HCT116 (cell line): ENCODE measurements at regions not wholly inside any gene's neighbourhood (a gene's known extent, or its start where the extent isn't known, plus 50 kb on each side); places are given as distances from the start of the nearest gene placed in this dataset.

ENCODE experiments used
- ATAC-seq: fragments of 200-7000 bp; cut with Tn5 transposase; 2 replicates; pipeline ENCODE4 v1.9.1; 2020; ENCODE audit warnings: mild to moderate bottlenecking, moderate library complexity
- BruUV-seq: library from RNA; stranded (reverse); fragments of 400-500 nt; replicated peaks from 2 replicates; lab custom pipeline; 2021; lab: Mats Ljungman, UMichigan
- CTCF ChIA-PET: fragments of 300-600 bp; sonication (Branson Sonifier 250); formaldehyde crosslinking; loops from one replicate; lab custom pipeline; 2021; ENCODE audit warnings: antibody characterized with exemption; lab: Charles Lee
- POLR2A ChIA-PET: fragments of 300-600, 350-600 bp; sonication (Branson Sonifier 250); formaldehyde crosslinking; loops from one replicate; lab custom pipeline; 2021; ENCODE audit warnings: antibody characterized with exemption; lab: Charles Lee
- RAD21 ChIA-PET, 2 experiments: fragments of 300-600 bp; sonication (Branson Sonifier 250); formaldehyde crosslinking; loops; one replicate each; lab custom pipeline; 2023; ENCODE audit warnings: low total read pairs in 2 of 2; ENCODE audit not compliant: uncharacterized antibody in 2 of 2, unreplicated experiment in 2 of 2, low non-redundant PET in 1 of 2; lab: Charles Lee
- DNase-seq: peaks from one replicate; pipeline ENCODE4 v3.0.0-alpha.2; 2010; ENCODE audit warnings: low read depth, low spot score
- H2AFZ ChIP-seq: fragments of 200-600 bp; shearing (Covaris generic), sonication (generic); 2 replicates; pipeline ENCODE4 v1.6.1; 2017; ENCODE audit warnings: low read depth, mixed run types, mixed read lengths, antibody characterized with exemption, low read length; ENCODE audit not compliant: poor library complexity, severe bottlenecking
- H3K27ac ChIP-seq: 2 replicates; pipeline ENCODE4 v1.5.1; 2012; ENCODE audit warnings: low read depth, low read length
- H3K27me3 ChIP-seq: fragments of 200-600 bp; sonication (generic); 2 replicates; pipeline ENCODE4 v1.6.1; 2016; ENCODE audit warnings: mixed run types, low read length, mixed read lengths; ENCODE audit not compliant: insufficient read depth
- H3K36me3 ChIP-seq, 2 experiments: fragments of 200-500 bp in 1 of 2; fragments of 200-600 bp in 1 of 2; sonication (Bioruptor generic) in 1 of 2; sonication (generic) in 1 of 2; 2 replicates each; pipeline versions ENCODE4 v1.5.1 to v1.6.1; 2014 to 2016; ENCODE audit warnings: low read length in 2 of 2, inconsistent platforms in 1 of 2, mixed read lengths in 1 of 2, mixed run types in 1 of 2; ENCODE audit not compliant: insufficient read depth in 2 of 2, control insufficient read depth in 1 of 2
- H3K4me1 ChIP-seq, 2 experiments: fragments of 200-600 bp in 1 of 2; sonication (generic) in 1 of 2; 2 replicates each; pipeline versions ENCODE4 v1.5.1 to v1.6.1; 2012 to 2017; ENCODE audit warnings: low read length in 2 of 2, inconsistent platforms in 1 of 2, mild to moderate bottlenecking in 1 of 2, mixed read lengths in 1 of 2, mixed run types in 1 of 2, moderate library complexity in 1 of 2; ENCODE audit not compliant: insufficient read depth in 2 of 2, control insufficient read depth in 1 of 2
- H3K4me2 ChIP-seq: fragments of 200-600 bp; sonication (generic); 2 replicates; pipeline ENCODE4 v1.6.1; 2017; ENCODE audit warnings: mixed run types, low read length, mixed read lengths
- H3K4me3 ChIP-seq, 2 experiments: fragments of 200-600 bp in 1 of 2; sonication (generic) in 1 of 2; replicated peaks in 1 of 2; 2 replicates each; pipeline ENCODE4 v1.5.1; 2011 to 2016; ENCODE audit warnings: low read length in 2 of 2, control low read depth in 1 of 2, low read depth in 1 of 2, mild to moderate bottlenecking in 1 of 2, mixed read lengths in 1 of 2, mixed run types in 1 of 2
- H3K79me2 ChIP-seq: fragments of 200-600 bp; sonication (generic); 2 replicates; pipeline ENCODE4 v1.6.1; 2017; ENCODE audit warnings: mild to moderate bottlenecking, mixed run types, low read length, moderate library complexity, mixed read lengths; ENCODE audit not compliant: insufficient read depth
- H3K9ac ChIP-seq: fragments of 200-600 bp; sonication (generic); 2 replicates; pipeline ENCODE4 v1.6.1; 2016; ENCODE audit warnings: low read length, mixed read lengths
- H3K9me2 ChIP-seq: fragments of 200-600 bp; sonication (generic), shearing (Covaris generic); 2 replicates; pipeline ENCODE4 v1.6.1; 2017; ENCODE audit warnings: mixed run types, mild to moderate bottlenecking, moderate library complexity; ENCODE audit not compliant: insufficient read depth
- H3K9me3 ChIP-seq, 2 experiments: fragments of 200-500 bp in 1 of 2; fragments of 200-600 bp in 1 of 2; sonication (Bioruptor generic) in 1 of 2; sonication (generic) in 1 of 2; 2 replicates each; pipeline ENCODE4 v1.6.1; 2014 to 2017; ENCODE audit warnings: low read length in 2 of 2, mixed read lengths in 2 of 2, inconsistent platforms in 1 of 2, low read depth in 1 of 2, mild to moderate bottlenecking in 1 of 2, mixed run types in 1 of 2, moderate library complexity in 1 of 2; ENCODE audit not compliant: control insufficient read depth in 1 of 2, insufficient read depth in 1 of 2
- H4K20me1 ChIP-seq: fragments of 200-600 bp; sonication (generic), shearing (Covaris generic); 2 replicates; pipeline ENCODE4 v1.6.1; 2017; ENCODE audit warnings: mixed run types, mild to moderate bottlenecking, moderate library complexity; ENCODE audit not compliant: insufficient read depth
- ATF3 ChIP-seq: IDR thresholded peaks from 2 replicates; pipeline ENCODE4 v1.6.1; 2012
- CBX3 ChIP-seq: IDR thresholded peaks from 2 replicates; pipeline ENCODE4 v1.6.1; 2012; ENCODE audit warnings: low read depth
- CEBPB ChIP-seq: IDR thresholded peaks from 2 replicates; pipeline ENCODE4 v1.6.1; 2012; ENCODE audit warnings: low read depth
- CTCF ChIP-seq, 3 experiments: fragments of 200-600 bp in 1 of 3; sonication (generic) in 1 of 3; IDR thresholded peaks in 2 of 3; conservative IDR thresholded peaks in 1 of 3; 2 replicates each; pipeline ENCODE4 v1.5.1; 2012 to 2017; ENCODE audit warnings: low read depth in 2 of 3, low read length in 2 of 3, antibody characterized with exemption in 1 of 3, borderline replicate concordance in 1 of 3, control low read depth in 1 of 3, mild to moderate bottlenecking in 1 of 3, mixed read lengths in 1 of 3, mixed run types in 1 of 3, moderate library complexity in 1 of 3; ENCODE audit not compliant: insufficient read depth in 1 of 3
- EZH2 ChIP-seq: fragments of 200-600 bp; sonication (generic); IDR thresholded peaks from 2 replicates; pipeline ENCODE4 v1.6.1; 2017; ENCODE audit warnings: antibody characterized with exemption, mixed run types
- EZH2phosphoT487 ChIP-seq: fragments of 200-600 bp; IDR thresholded peaks from 2 replicates; pipeline ENCODE4 v1.6.1; 2018; ENCODE audit warnings: antibody characterized with exemption, borderline replicate concordance
- FOSL1 ChIP-seq: IDR thresholded peaks from 2 replicates; pipeline ENCODE4 v1.6.1; 2012; ENCODE audit warnings: low read depth
- JUND ChIP-seq: IDR thresholded peaks from 2 replicates; pipeline ENCODE4 v1.6.1; 2012
- MAX ChIP-seq: IDR thresholded peaks from 2 replicates; pipeline ENCODE4 v1.6.1; 2012
- POLR2AphosphoS5 ChIP-seq: IDR thresholded peaks from 2 replicates; pipeline ENCODE4 v1.6.1; 2011; ENCODE audit warnings: mild to moderate bottlenecking, low read depth, low read length, moderate library complexity
- RAD21 ChIP-seq: IDR thresholded peaks from 2 replicates; pipeline ENCODE4 v1.6.1; 2012; ENCODE audit warnings: low read depth, mild to moderate bottlenecking
- SIN3A ChIP-seq: IDR thresholded peaks from 2 replicates; pipeline ENCODE4 v1.6.1; 2012; ENCODE audit warnings: low read depth
- SP1 ChIP-seq: IDR thresholded peaks from 2 replicates; pipeline ENCODE4 v1.6.1; 2012; ENCODE audit warnings: low read depth
- SRF ChIP-seq: IDR thresholded peaks from 2 replicates; pipeline ENCODE4 v1.6.1; 2012; ENCODE audit warnings: low read depth
- TCF7L2 ChIP-seq: IDR thresholded peaks from 2 replicates; pipeline ENCODE4 v1.7.0; 2011; ENCODE audit warnings: borderline replicate concordance, inconsistent platforms; ENCODE audit not compliant: insufficient read depth, insufficient read length; ENCODE audit errors: extremely low read depth
- ZBTB33 ChIP-seq: IDR thresholded peaks from 2 replicates; pipeline ENCODE4 v1.6.1; 2011; ENCODE audit warnings: mild to moderate bottlenecking, low read length, moderate library complexity; ENCODE audit not compliant: insufficient replicate concordance; ENCODE audit errors: extremely low read depth
- ZFX ChIP-seq: fragments of 450-650 bp; IDR thresholded peaks from 2 replicates; pipeline ENCODE4 v1.6.1; 2017
- ZNF274 ChIP-seq: fragments of 200-500 bp; sonication (Bioruptor generic); IDR thresholded peaks from 2 replicates; pipeline ENCODE4 v1.6.1; 2014; ENCODE audit warnings: mild to moderate bottlenecking, low read depth, low read length, inconsistent platforms
- intact Hi-C: fragments of 100-400 bp; cut with micrococcal nuclease; formaldehyde crosslinking; loops from 2 replicates; pipeline ENCODE4 v1.10.0; 2022

- TF ChIP-seq RAD21 (no peak), ZBTB33 (no peak), JUND (no peak)
These were observed 113.6 kb upstream of the ADRA2C start (continued) for GRCh38 chr4:3652586-3652985.

- Histone ChIP-seq H3K9me3 (no peaks in the 10 kb centered on the region), H3K27ac (no peak overlapping the region), H3K4me3 (no peak overlapping the region), H3K79me2 (no peaks in the 10 kb centered on the region), H3K36me3 (no peaks in the 10 kb centered on the region), H3K27me3 (peaks cover 7% of the 10 kb centered on the region; the same call in 1 of the 2 replicates), H4K20me1 (no peaks in the 10 kb centered on the region), H3K4me2 (no peak overlapping the region), H2AFZ (no peak overlapping the region), H3K9ac (no peak overlapping the region), H3K9me2 (no peaks in the 10 kb centered on the region), H3K4me1 (no peaks in the 10 kb centered on the region)
- CTCF ChIA-PET: no interaction called here
- RAD21 ChIA-PET: no interaction called here
- ATAC-seq: no peak
- POLR2A ChIA-PET: no interaction called here
- intact Hi-C loops: no loop called here
- DNase-seq: no peak
- no TSS peak for BruUV-seq
- no peak for TF ChIP-seq CEBPB
- no peak for TF ChIP-seq POLR2AphosphoS5
- TF ChIP-seq EZH2: no peak
- no peak for TF ChIP-seq ATF3
- no peak for TF ChIP-seq RAD21
- TF ChIP-seq SIN3A: no peak
- TF ChIP-seq SRF: no peak
- no peak for TF ChIP-seq EZH2phosphoT487
- no peak for TF ChIP-seq CBX3
- no peak for TF ChIP-seq SP1
- no peak for TF ChIP-seq MAX
- no peak for TF ChIP-seq TCF7L2
- TF ChIP-seq ZFX: no peak
- TF ChIP-seq ZNF274: no peak
- TF ChIP-seq JUND: no peak
- no peak for TF ChIP-seq CTCF (IDR thresholded peaks at IDR 0.05 in 2 of 3, conservative IDR thresholded peaks at IDR 0.05 in 1 of 3; ENCODE audit: borderline replicate concordance in 1 of 3, insufficient read depth in 1 of 3, low read depth in 2 of 3, low read length in 2 of 3)
- no peak for TF ChIP-seq FOSL1
- TF ChIP-seq ZBTB33: no peak
These were observed 114.8 kb upstream of the ADRA2C start for GRCh38 chr4:3651267-3651845.
